GM19463 (cell line): ENCODE measurements at regions not wholly inside any gene's neighbourhood (a gene's known extent, or its start where the extent isn't known, plus 50 kb on each side); places are given as distances from the start of the nearest gene placed in this dataset.
A peak's percentile ranks its signal among the peaks of the same experiment; 100 is the strongest.
"Not testable (repeated sequence)": the region's sequence is repeated elsewhere in the genome, so short reads cannot be mapped to it uniquely, and the experiment has no call there.

ENCODE experiments used
- ATAC-seq: cut with Tn5 transposase; IDR thresholded peaks from one replicate; pipeline ENCODE4 v1.9.1; 2021; ENCODE audit warnings: mild to moderate bottlenecking, moderate library complexity; ENCODE audit not compliant: unreplicated experiment

GRCh38 chr5:112472614-112473013 lies 53.5 kb upstream of the EPB41L4A start:
- no peak for ATAC-seq

GRCh38 chr5:112473989-112474388 lies 54.9 kb upstream of the EPB41L4A start:
- ATAC-seq, result no peak

GRCh38 chr5:112475747-112476365 lies 56.8 kb upstream of the EPB41L4A start:
- ATAC-seq, result no peak

- no peak for ATAC-seq
These were observed 60.3 kb upstream of the EPB41L4A start for GRCh38 chr5:112479418-112479817.

- ATAC-seq, result no peak
These were observed 61.4 kb upstream of the EPB41L4A start for GRCh38 chr5:112480501-112480900.

- ATAC-seq, result no peak
These were observed 64.6 kb upstream of the EPB41L4A start for GRCh38 chr5:112483704-112484103.

- no peak for ATAC-seq
These were observed 66.9 kb upstream of the EPB41L4A start for GRCh38 chr5:112485934-112486355.

- no peak for ATAC-seq
These were observed 72.2 kb upstream of the EPB41L4A start for GRCh38 chr5:112491257-112491656.

GRCh38 chr5:112492291-112492690 lies 73.2 kb upstream of the EPB41L4A start:
- ATAC-seq, result peak; percentile 100

- not testable (repeated sequence) for ATAC-seq
These were observed 84.8 kb upstream of the EPB41L4A start for GRCh38 chr5:112503749-112504501.

- not testable (repeated sequence) for ATAC-seq
These were observed 90.0 kb upstream of the EPB41L4A start for GRCh38 chr5:112509097-112509496.

- no peak for ATAC-seq
These were observed 92.8 kb upstream of the EPB41L4A start for GRCh38 chr5:112511920-112512319.

- ATAC-seq, result no peak
These were observed 93.8 kb upstream of the EPB41L4A start for GRCh38 chr5:112512901-112513300.

- no peak for ATAC-seq
These were observed 95.0 kb upstream of the EPB41L4A start for GRCh38 chr5:112514111-112514510.

- not testable (repeated sequence) for ATAC-seq
These were observed 101.4 kb upstream of the EPB41L4A start for GRCh38 chr5:112520474-112520873.

- peak; percentile 67 for ATAC-seq
These were observed 104.0 kb upstream of the EPB41L4A start for GRCh38 chr5:112522891-112523673.

- peak; percentile 60 for ATAC-seq
These were observed 104.7 kb upstream of the EPB41L4A start for GRCh38 chr5:112523674-112524263.

GRCh38 chr5:112525217-112525616 lies 106.1 kb upstream of the EPB41L4A start:
- ATAC-seq, result no peak

- ATAC-seq, result no peak
These were observed 109.9 kb upstream of the EPB41L4A start for GRCh38 chr5:112528928-112529327.

- ATAC-seq, result no peak
These were observed 110.4 kb upstream of the EPB41L4A start for GRCh38 chr5:112529525-112529924.

- peak; percentile 47 for ATAC-seq
These were observed 113.7 kb upstream of the EPB41L4A start for GRCh38 chr5:112532654-112533360.
